ENCODE measurements at regions not wholly inside any gene's neighbourhood (a gene's known extent, or its start where the extent isn't known, plus 50 kb on each side); places are given as distances from the start of the nearest gene placed in this dataset.

DNA sequence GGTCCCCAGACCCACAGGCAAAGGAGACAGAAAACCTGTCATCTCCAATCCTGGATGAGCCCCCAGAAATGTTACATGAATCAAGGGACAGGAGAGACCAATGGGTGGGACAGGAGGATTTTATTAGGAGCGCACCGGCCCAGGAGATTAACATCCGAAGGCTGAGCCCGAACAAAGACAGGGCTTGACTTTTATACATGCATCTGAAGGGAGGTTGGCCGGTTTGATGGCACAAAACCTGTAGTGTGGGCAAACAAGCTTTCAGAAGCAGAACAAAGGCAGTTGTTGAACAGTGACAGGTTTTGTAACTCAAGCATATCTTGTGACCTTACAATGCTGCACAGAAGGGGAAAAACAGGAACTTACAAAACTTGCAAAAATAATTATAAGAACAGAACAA lies 83.9 kb upstream of the GPR6 start:
- TF ChIP-seq, protein P1, sequence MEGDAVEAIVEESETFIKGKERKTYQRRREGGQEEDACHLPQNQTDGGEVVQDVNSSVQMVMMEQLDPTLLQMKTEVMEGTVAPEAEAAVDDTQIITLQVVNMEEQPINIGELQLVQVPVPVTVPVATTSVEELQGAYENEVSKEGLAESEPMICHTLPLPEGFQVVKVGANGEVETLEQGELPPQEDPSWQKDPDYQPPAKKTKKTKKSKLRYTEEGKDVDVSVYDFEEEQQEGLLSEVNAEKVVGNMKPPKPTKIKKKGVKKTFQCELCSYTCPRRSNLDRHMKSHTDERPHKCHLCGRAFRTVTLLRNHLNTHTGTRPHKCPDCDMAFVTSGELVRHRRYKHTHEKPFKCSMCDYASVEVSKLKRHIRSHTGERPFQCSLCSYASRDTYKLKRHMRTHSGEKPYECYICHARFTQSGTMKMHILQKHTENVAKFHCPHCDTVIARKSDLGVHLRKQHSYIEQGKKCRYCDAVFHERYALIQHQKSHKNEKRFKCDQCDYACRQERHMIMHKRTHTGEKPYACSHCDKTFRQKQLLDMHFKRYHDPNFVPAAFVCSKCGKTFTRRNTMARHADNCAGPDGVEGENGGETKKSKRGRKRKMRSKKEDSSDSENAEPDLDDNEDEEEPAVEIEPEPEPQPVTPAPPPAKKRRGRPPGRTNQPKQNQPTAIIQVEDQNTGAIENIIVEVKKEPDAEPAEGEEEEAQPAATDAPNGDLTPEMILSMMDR (IDR thresholded peaks at IDR 0.05): no peak
- TF ChIP-seq POLR2AphosphoS5 (IDR thresholded peaks at IDR 0.05) (no peak), POLR2A (IDR thresholded peaks at IDR 0.05) (no peak)
